AG04449 (cell line): ENCODE measurements at regions not wholly inside any gene's neighbourhood (a gene's known extent, or its start where the extent isn't known, plus 50 kb on each side); places are given as distances from the start of the nearest gene placed in this dataset.

Experiments
- CTCF ChIA-PET: fragments of 350-600 bp; formaldehyde crosslinking; extraction: SDS; loops from one replicate; lab custom pipeline; 2021; ENCODE audit warnings: antibody characterized with exemption; lab: Yijun Ruan, JAX
- POLR2A ChIA-PET: fragments of 400-600, 350-600 bp; formaldehyde crosslinking; extraction: SDS; loops from one replicate; lab custom pipeline; 2020; ENCODE audit warnings: antibody characterized with exemption, inconsistent platforms; lab: Yijun Ruan, JAX
- DNase-seq: peaks from one replicate; pipeline ENCODE4 v3.0.0-alpha.2; 2010; ENCODE audit warnings: low read depth, low spot score
- H3K4me3 ChIP-seq: 2 replicates; pipeline ENCODE4 v1.5.1; 2011; ENCODE audit warnings: low read depth, mild to moderate bottlenecking, control low read depth, low read length
- TF ChIP-seq, protein P1 (sequence below): IDR thresholded peaks from one replicate; pipeline ENCODE4 v1.5.1; 2011; ENCODE audit warnings: mild to moderate bottlenecking, moderate library complexity, low read length, control low read depth, inconsistent platforms; ENCODE audit not compliant: insufficient read depth; ENCODE audit errors: missing control alignments

GRCh38 chr11:45725776-45726492 is 60.5 kb upstream of the CHST1 start:
- H3K4me3 ChIP-seq, result no peak overlapping the region
- POLR2A ChIA-PET, result no interaction called here
- no peak for DNase-seq
- TF ChIP-seq, protein P1, sequence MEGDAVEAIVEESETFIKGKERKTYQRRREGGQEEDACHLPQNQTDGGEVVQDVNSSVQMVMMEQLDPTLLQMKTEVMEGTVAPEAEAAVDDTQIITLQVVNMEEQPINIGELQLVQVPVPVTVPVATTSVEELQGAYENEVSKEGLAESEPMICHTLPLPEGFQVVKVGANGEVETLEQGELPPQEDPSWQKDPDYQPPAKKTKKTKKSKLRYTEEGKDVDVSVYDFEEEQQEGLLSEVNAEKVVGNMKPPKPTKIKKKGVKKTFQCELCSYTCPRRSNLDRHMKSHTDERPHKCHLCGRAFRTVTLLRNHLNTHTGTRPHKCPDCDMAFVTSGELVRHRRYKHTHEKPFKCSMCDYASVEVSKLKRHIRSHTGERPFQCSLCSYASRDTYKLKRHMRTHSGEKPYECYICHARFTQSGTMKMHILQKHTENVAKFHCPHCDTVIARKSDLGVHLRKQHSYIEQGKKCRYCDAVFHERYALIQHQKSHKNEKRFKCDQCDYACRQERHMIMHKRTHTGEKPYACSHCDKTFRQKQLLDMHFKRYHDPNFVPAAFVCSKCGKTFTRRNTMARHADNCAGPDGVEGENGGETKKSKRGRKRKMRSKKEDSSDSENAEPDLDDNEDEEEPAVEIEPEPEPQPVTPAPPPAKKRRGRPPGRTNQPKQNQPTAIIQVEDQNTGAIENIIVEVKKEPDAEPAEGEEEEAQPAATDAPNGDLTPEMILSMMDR, result no peak
- CTCF ChIA-PET, result no interaction called here

- POLR2A ChIA-PET, result no interaction called here
These were observed 59.7 kb upstream of the CHST1 start for GRCh38 chr11:45725121-45725520.

GRCh38 chr11:45724153-45724552 is 58.7 kb upstream of the CHST1 start:
- ChIA-PET CTCF (interaction anchor here (1.7 kb wide), 1 partner anchor 353 kb away, joined by 6 read pairs; no protein-coding TSS in a partner anchor), POLR2A (no interaction called here)

More at GRCh38 chr11:45725121-45725520, 59.7 kb upstream of the CHST1 start:
- TF ChIP-seq, protein P1, result no peak
- H3K4me3 ChIP-seq, result no peak overlapping the region
- DNase-seq, result no peak
- CTCF ChIA-PET, result interaction anchor here (1.7 kb wide), 1 partner anchor 354 kb away, joined by 6 read pairs; no protein-coding TSS in a partner anchor

GRCh38 chr11:45723397-45723796 is 58.0 kb upstream of the CHST1 start:
- ChIA-PET CTCF (interaction anchor here (1.7 kb wide), 1 partner anchor 352 kb away, joined by 6 read pairs; no protein-coding TSS in a partner anchor), POLR2A (no interaction called here)
- no peak overlapping the region for H3K4me3 ChIP-seq
- TF ChIP-seq, protein P1, result no peak
- DNase-seq, result no peak

More at GRCh38 chr11:45724153-45724552, 58.7 kb upstream of the CHST1 start:
- TF ChIP-seq, protein P1, result no peak
- DNase-seq, result no peak
- H3K4me3 ChIP-seq, result no peak overlapping the region

DNA sequence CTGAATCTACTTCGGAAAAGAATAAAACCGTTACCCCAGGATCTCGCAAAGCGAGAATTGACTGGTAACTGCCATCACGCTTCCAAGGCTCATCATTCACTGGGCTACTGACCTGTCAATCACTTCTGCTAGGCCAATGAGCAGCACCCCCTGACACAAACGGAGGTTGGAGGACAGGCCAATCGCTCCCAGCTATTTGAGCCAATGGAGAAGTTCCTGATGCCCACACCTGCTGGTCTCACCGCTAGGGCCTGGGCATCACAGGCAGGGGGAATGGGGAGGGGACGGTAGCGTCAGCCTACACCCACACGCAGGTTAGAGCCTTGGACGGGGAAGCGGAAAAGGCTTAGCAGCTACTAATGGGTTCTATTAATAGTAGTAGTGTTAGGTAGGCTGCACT is 56.7 kb upstream of the CHST1 start:
- POLR2A ChIA-PET, result no interaction called here
- CTCF ChIA-PET, result interaction anchor here (1.3 kb wide), 1 partner anchor 44 kb away, joined by 3 read pairs; no protein-coding TSS in a partner anchor
- no peak overlapping the region for H3K4me3 ChIP-seq
- TF ChIP-seq, protein P1, result no peak
- no peak for DNase-seq

GRCh38 chr11:45717526-45717925 is 52.1 kb upstream of the CHST1 start:
- no peak for DNase-seq
- CTCF ChIA-PET, result no interaction called here
- H3K4me3 ChIP-seq, result no peak overlapping the region
- TF ChIP-seq, protein P1, result no peak
- POLR2A ChIA-PET, result no interaction called here
